ENCODE measurements at regions not wholly inside any gene's neighbourhood (a gene's known extent, or its start where the extent isn't known, plus 50 kb on each side); places are given as distances from the start of the nearest gene placed in this dataset.
"Not testable (repeated sequence)": the region's sequence is repeated elsewhere in the genome, so short reads cannot be mapped to it uniquely, and the experiment has no call there.

DNA sequence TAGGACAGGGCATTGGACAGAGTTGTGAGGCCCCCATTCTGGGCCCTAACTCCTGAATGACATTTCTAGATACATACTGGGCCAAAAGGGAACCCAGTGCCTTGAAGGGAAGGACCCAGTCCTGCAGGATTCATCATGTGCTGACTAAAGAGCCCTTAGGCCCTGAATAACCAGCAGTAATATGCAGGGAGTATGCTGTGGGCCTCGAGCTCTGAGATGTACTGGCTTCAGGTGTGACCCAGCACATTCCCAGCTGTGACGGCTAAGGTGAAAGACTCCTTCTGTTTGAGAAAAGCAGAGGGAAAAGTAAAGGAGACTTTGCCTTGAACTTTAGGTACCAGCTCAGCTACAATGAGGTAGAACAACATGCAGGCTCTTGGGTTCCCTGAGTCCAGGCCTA, 138.2 kb upstream of the HUWE1 start:
- Histone ChIP-seq H3K36me3 (ENCODE audit: low read depth) (no peaks in the 10 kb centered on the region), H3K9me3 (no peaks in the 10 kb centered on the region), H3K4me3 (no peak overlapping the region), H3K4me1 (ENCODE audit: low read depth) (no peaks in the 10 kb centered on the region)
- no peak for ATAC-seq
- intact Hi-C loops (cut with DNase I, micrococcal nuclease), result no loop called here
- no peak for DNase-seq
- TF ChIP-seq, protein P1, sequence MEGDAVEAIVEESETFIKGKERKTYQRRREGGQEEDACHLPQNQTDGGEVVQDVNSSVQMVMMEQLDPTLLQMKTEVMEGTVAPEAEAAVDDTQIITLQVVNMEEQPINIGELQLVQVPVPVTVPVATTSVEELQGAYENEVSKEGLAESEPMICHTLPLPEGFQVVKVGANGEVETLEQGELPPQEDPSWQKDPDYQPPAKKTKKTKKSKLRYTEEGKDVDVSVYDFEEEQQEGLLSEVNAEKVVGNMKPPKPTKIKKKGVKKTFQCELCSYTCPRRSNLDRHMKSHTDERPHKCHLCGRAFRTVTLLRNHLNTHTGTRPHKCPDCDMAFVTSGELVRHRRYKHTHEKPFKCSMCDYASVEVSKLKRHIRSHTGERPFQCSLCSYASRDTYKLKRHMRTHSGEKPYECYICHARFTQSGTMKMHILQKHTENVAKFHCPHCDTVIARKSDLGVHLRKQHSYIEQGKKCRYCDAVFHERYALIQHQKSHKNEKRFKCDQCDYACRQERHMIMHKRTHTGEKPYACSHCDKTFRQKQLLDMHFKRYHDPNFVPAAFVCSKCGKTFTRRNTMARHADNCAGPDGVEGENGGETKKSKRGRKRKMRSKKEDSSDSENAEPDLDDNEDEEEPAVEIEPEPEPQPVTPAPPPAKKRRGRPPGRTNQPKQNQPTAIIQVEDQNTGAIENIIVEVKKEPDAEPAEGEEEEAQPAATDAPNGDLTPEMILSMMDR (IDR thresholded peaks at IDR 0.05), result no peak

DNA sequence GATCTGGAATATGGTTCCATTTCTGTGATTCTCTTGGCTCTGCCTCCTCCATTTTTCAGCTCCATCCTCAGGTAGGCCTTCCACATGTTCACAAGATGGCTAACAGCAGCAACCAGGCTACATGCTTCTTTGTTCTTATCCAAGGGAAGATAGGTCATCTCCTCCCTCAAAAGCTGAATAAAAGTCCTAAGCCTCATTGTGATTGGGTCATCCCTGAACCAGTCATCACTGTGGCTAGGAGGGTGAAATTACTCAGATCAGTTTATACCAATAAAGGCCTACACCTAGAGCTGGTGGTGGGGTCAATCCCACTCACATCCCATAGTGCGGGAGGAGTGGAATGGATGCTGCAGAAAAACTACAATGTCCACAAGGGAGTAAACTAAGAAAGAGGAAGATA, 131.6 kb upstream of the HUWE1 start:
- ATAC-seq; H3K9me3 ChIP-seq; H3K36me3 ChIP-seq (ENCODE audit: low read depth); intact Hi-C loops (cut with DNase I, micrococcal nuclease); H3K4me3 ChIP-seq; H3K4me1 ChIP-seq (ENCODE audit: low read depth); DNase-seq: not testable (repeated sequence)

DNA sequence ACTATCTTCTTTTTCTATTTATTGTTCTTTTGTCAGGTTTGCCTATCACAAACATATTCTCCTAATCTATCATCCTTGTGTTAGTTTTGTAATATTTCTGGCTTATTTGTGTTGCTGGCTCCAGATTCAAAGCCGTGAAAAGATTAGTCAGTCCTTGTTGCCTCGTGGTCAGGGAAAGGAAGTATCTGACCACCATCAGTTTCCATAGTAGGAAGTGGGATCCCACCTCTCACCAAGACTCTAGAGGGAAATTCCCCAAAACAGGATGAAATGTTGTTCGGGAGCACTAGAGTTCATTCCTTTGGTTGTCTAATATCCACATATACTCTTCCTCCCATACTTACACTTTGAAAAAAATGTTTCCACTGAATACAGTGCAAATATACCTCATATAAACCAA, 131.0 kb upstream of the HUWE1 start:
- no peaks in the 10 kb centered on the region for H3K36me3 ChIP-seq (ENCODE audit: low read depth)
- no peak for DNase-seq
- no peak overlapping the region for H3K4me3 ChIP-seq
- H3K4me1 ChIP-seq (ENCODE audit: low read depth), result no peaks in the 10 kb centered on the region
- ATAC-seq, result no peak
- TF ChIP-seq, protein P1 (IDR thresholded peaks at IDR 0.05), result no peak
- H3K9me3 ChIP-seq, result no peaks in the 10 kb centered on the region
- intact Hi-C loops (cut with DNase I, micrococcal nuclease), result no loop called here

DNA sequence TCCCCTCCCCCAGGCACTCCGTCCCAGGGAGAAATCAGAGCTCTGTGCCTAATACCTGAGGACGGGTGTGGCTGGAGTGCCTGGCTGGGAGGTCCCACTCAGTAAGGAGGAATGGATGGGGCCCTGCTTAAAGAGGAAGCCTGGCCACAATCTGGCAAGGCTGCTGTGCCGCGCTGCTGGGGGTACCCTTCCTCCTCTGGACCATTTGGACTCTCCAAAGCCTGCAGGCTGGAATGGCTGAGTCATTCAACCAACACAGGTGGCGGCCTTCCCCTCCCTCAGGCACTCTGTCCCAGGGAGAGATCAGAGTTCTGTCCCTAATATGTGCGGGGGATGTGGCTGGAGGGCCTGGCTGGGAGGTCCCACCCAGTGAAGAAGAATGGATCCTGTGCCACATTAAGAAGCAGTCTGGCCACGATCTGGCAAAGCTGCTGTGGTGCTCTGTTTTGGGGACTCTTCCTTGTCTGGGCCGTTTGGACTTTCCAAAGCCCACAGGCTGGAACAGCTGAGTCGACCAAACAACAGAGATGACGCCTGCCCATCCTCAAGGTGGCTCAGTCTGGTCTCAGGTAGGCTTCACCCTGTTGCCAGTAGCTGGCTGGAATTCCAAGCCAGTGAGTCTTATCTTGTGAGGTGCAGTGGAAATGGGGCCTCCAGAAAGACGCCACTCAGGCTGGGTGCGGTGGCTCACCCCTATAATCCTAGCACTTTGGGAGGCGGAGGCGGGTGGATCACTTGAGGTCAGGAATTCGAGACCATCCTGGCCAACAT, 127.3 kb upstream of the HUWE1 start:
- DNase-seq (no peak), ATAC-seq (no peak)
- Histone ChIP-seq H3K36me3 (ENCODE audit: low read depth) (no peaks in the 10 kb centered on the region), H3K9me3 (no peaks in the 10 kb centered on the region), H3K4me3 (no peak overlapping the region), H3K4me1 (ENCODE audit: low read depth) (no peaks in the 10 kb centered on the region)
- intact Hi-C loops (cut with DNase I, micrococcal nuclease), result no loop called here
- TF ChIP-seq, protein P1 (IDR thresholded peaks at IDR 0.05), result no peak

DNA sequence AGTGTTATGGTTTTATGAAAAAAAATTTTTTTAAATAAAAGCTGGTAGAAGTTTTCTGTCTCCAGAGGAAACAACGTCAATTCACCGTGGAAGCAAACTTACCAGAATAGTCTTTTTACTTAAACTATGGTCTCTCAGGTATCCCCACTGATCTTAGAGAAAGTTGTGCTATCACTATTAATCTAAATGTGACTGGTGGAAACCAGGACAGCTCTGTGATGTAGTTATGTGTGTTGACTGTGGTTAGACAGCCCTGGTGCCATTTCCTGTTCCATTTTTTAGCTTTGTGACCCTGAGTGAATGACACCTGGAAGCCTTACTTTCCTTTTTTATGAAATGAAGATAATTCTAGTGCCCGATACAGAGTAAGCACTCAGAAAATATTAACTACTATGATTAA, 111.8 kb upstream of the HUWE1 start:
- Histone ChIP-seq H3K36me3 (ENCODE audit: low read depth) (no peaks in the 10 kb centered on the region), H3K4me3 (no peak overlapping the region), H3K9me3 (no peaks in the 10 kb centered on the region), H3K4me1 (ENCODE audit: low read depth) (no peaks in the 10 kb centered on the region)
- DNase-seq (no peak), ATAC-seq (no peak)
- intact Hi-C loops (cut with DNase I, micrococcal nuclease), result no loop called here
- TF ChIP-seq, protein P1 (IDR thresholded peaks at IDR 0.05), result no peak

DNA sequence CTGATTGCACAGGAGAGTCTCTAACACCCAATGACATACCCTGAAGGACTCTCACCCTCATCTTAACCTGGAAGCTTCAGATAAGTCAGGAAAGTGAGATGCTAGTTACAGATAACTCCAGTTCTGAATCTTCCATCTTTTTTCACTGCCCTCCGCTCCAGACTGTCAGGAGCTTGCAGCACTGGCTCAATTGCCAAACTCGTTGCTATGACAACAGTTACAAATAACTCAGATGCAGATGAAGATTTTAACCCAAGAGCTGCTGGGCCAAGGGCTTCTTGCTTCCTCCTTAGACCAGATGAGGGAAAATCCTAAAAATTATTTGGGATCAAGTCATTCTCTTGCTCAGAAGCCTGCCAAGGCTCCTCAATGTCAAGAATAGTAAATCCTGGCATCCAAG, 109.1 kb upstream of the HUWE1 start:
- no peaks in the 10 kb centered on the region for H3K9me3 ChIP-seq
- DNase-seq, result no peak
- no peak for ATAC-seq
- intact Hi-C loops (cut with DNase I, micrococcal nuclease), result no loop called here
- TF ChIP-seq, protein P1 (IDR thresholded peaks at IDR 0.05), result no peak
- H3K4me3 ChIP-seq, result no peak overlapping the region
- H3K36me3 ChIP-seq (ENCODE audit: low read depth), result no peaks in the 10 kb centered on the region
- no peaks in the 10 kb centered on the region for H3K4me1 ChIP-seq (ENCODE audit: low read depth)

Measured in mucosa of descending colon (tissue), 3 donors.